ENCODE measurements at regions not wholly inside any gene's neighbourhood (a gene's known extent, or its start where the extent isn't known, plus 50 kb on each side); places are given as distances from the start of the nearest gene placed in this dataset.

DNA sequence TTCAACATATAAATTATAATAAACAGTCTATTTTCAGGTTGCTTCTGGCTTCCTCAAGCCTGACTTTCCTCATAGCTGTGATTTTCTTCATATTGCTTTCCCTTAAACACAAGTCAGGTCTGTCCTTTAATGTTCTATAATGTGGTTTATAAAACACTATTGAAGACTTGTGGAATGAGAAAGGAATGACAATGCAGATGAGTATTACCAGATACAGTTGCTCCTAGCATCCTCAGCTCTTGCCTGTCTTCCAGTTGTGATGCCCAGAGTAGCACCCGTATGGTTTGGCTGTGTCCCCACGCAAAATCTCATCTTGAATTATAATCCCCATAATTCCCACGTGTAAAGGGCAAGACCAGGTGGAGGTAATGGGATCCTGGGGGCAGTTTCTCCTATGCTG lies 265.7 kb upstream of the BOD1L1 start:
- TF ChIP-seq, protein P1, sequence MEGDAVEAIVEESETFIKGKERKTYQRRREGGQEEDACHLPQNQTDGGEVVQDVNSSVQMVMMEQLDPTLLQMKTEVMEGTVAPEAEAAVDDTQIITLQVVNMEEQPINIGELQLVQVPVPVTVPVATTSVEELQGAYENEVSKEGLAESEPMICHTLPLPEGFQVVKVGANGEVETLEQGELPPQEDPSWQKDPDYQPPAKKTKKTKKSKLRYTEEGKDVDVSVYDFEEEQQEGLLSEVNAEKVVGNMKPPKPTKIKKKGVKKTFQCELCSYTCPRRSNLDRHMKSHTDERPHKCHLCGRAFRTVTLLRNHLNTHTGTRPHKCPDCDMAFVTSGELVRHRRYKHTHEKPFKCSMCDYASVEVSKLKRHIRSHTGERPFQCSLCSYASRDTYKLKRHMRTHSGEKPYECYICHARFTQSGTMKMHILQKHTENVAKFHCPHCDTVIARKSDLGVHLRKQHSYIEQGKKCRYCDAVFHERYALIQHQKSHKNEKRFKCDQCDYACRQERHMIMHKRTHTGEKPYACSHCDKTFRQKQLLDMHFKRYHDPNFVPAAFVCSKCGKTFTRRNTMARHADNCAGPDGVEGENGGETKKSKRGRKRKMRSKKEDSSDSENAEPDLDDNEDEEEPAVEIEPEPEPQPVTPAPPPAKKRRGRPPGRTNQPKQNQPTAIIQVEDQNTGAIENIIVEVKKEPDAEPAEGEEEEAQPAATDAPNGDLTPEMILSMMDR (IDR thresholded peaks at IDR 0.05) = no peak
- TF ChIP-seq POLR2A (IDR thresholded peaks at IDR 0.05) = no peak

All from tibial nerve (tissue), 3 donors.